GM19351 (cell line): ENCODE measurements at regions not wholly inside any gene's neighbourhood (a gene's known extent, or its start where the extent isn't known, plus 50 kb on each side); places are given as distances from the start of the nearest gene placed in this dataset.
"Not testable (repeated sequence)": the region's sequence is repeated elsewhere in the genome, so short reads cannot be mapped to it uniquely, and the experiment has no call there.

Source experiments
- ATAC-seq: cut with Tn5 transposase; IDR thresholded peaks from one replicate; pipeline ENCODE4 v1.9.1; 2021; ENCODE audit warnings: mild to moderate bottlenecking, moderate library complexity; ENCODE audit not compliant: unreplicated experiment

GRCh38 chr3:89912031-89912430 is 804.6 kb downstream of the EPHA3 start:
- no peak for ATAC-seq

- ATAC-seq: no peak
Observed at GRCh38 chr3:89923921-89924610, 816.6 kb downstream of the EPHA3 start.

- ATAC-seq: no peak
Observed at GRCh38 chr3:89925976-89926375, 818.6 kb downstream of the EPHA3 start.

GRCh38 chr3:89932882-89933281 is 825.5 kb downstream of the EPHA3 start:
- ATAC-seq: no peak

- not testable (repeated sequence) for ATAC-seq
Observed at GRCh38 chr3:89944461-89944860, 837.0 kb downstream of the EPHA3 start.

- ATAC-seq: no peak
Observed at GRCh38 chr3:89946884-89947283, 839.5 kb downstream of the EPHA3 start.

GRCh38 chr3:89947337-89947954 is 840.0 kb downstream of the EPHA3 start:
- no peak for ATAC-seq

GRCh38 chr3:89948008-89948407 is 840.6 kb downstream of the EPHA3 start:
- no peak for ATAC-seq

GRCh38 chr3:89950772-89951171 is 843.4 kb downstream of the EPHA3 start:
- ATAC-seq: no peak

GRCh38 chr3:89954137-89954536 is 846.7 kb downstream of the EPHA3 start:
- ATAC-seq: no peak

GRCh38 chr3:89955156-89955555 is 847.7 kb downstream of the EPHA3 start:
- ATAC-seq: no peak

- no peak for ATAC-seq
Observed at GRCh38 chr3:89957451-89957850, 850.0 kb downstream of the EPHA3 start.

- not testable (repeated sequence) for ATAC-seq
Observed at GRCh38 chr3:89958163-89958562, 850.7 kb downstream of the EPHA3 start.

GRCh38 chr3:89964347-89964746 is 856.9 kb downstream of the EPHA3 start:
- ATAC-seq: no peak

- ATAC-seq: no peak
Observed at GRCh38 chr3:89966877-89967665, 859.6 kb downstream of the EPHA3 start.

- ATAC-seq: no peak
Observed at GRCh38 chr3:89971329-89971728, 863.9 kb downstream of the EPHA3 start.

- ATAC-seq: no peak
Observed at GRCh38 chr3:89973156-89973555, 865.7 kb downstream of the EPHA3 start.

- no peak for ATAC-seq
Observed at GRCh38 chr3:89974903-89975519, 867.6 kb downstream of the EPHA3 start.

- no peak for ATAC-seq
Observed at GRCh38 chr3:89983449-89983848, 876.0 kb downstream of the EPHA3 start.

GRCh38 chr3:90005281-90005847 is 897.9 kb downstream of the EPHA3 start:
- ATAC-seq: no peak
